K562 (cell line): ENCODE measurements at regions not wholly inside any gene's neighbourhood (a gene's known extent, or its start where the extent isn't known, plus 50 kb on each side); places are given as distances from the start of the nearest gene placed in this dataset.

ENCODE experiments used
- MGA ChIP-seq: fragments of 450-650 bp; IDR thresholded peaks from 2 replicates; pipeline ENCODE4 v1.6.1; 2016; ENCODE audit warnings: mild to moderate bottlenecking, moderate library complexity

GRCh38 chr16:79902351-79902750 lies 301.8 kb upstream of the MAF start (continued):
- no peak for TF ChIP-seq MGA
- TF ChIP-seq, all 486 proteins: peak for 0
